ENCODE measurements at regions not wholly inside any gene's neighbourhood (a gene's known extent, or its start where the extent isn't known, plus 50 kb on each side); places are given as distances from the start of the nearest gene placed in this dataset.

- Mint-ChIP-seq H3K4me3 (no peak overlapping the region), H3K36me3 (ENCODE audit: low read depth) (no peaks in the 10 kb centered on the region), H3K9me3 (no peaks in the 10 kb centered on the region), H3K4me1 (no peaks in the 10 kb centered on the region), H3K27me3 (ENCODE audit: low read depth, poor library complexity) (no peaks in the 10 kb centered on the region), H3K27ac (no peak overlapping the region)
- no peak for DNase-seq
- TF ChIP-seq CTCF (IDR thresholded peaks at IDR 0.05) = no peak
Measured at GRCh38 chr2:155273323-155273722, 574.8 kb downstream of the KCNJ3 start.

GRCh38 chr2:155266583-155266982 lies 568.1 kb downstream of the KCNJ3 start:
- no peak overlapping the region for H3K4me3 Mint-ChIP-seq
- H3K36me3 Mint-ChIP-seq (ENCODE audit: low read depth) = no peaks in the 10 kb centered on the region
- no peaks in the 10 kb centered on the region for H3K9me3 Mint-ChIP-seq
- no peaks in the 10 kb centered on the region for H3K27me3 Mint-ChIP-seq (ENCODE audit: low read depth, poor library complexity)
- no peak for DNase-seq
- no peak for TF ChIP-seq CTCF (IDR thresholded peaks at IDR 0.05)
- no peak overlapping the region for H3K27ac Mint-ChIP-seq
- H3K4me1 Mint-ChIP-seq = no peaks in the 10 kb centered on the region

- no peaks in the 10 kb centered on the region for H3K9me3 Mint-ChIP-seq
- DNase-seq = no peak
- H3K27me3 Mint-ChIP-seq (ENCODE audit: low read depth, poor library complexity) = no peaks in the 10 kb centered on the region
- no peaks in the 10 kb centered on the region for H3K4me1 Mint-ChIP-seq
- TF ChIP-seq CTCF (IDR thresholded peaks at IDR 0.05) = no peak
- H3K27ac Mint-ChIP-seq = no peak overlapping the region
- no peak overlapping the region for H3K4me3 Mint-ChIP-seq
- no peaks in the 10 kb centered on the region for H3K36me3 Mint-ChIP-seq (ENCODE audit: low read depth)
Measured at GRCh38 chr2:155266109-155266508, 567.6 kb downstream of the KCNJ3 start.

GRCh38 chr2:155256803-155257202 lies 558.3 kb downstream of the KCNJ3 start:
- Mint-ChIP-seq H3K27ac (no peak overlapping the region), H3K9me3 (no peaks in the 10 kb centered on the region), H3K36me3 (ENCODE audit: low read depth) (no peaks in the 10 kb centered on the region), H3K4me3 (no peak overlapping the region), H3K27me3 (ENCODE audit: low read depth, poor library complexity) (no peaks in the 10 kb centered on the region), H3K4me1 (no peaks in the 10 kb centered on the region)
- no peak for DNase-seq
- no peak for TF ChIP-seq CTCF (IDR thresholded peaks at IDR 0.05)

- DNase-seq = no peak
- Mint-ChIP-seq H3K4me3 (no peak overlapping the region), H3K36me3 (ENCODE audit: low read depth) (no peaks in the 10 kb centered on the region), H3K27me3 (ENCODE audit: low read depth, poor library complexity) (no peaks in the 10 kb centered on the region), H3K9me3 (no peaks in the 10 kb centered on the region), H3K4me1 (no peaks in the 10 kb centered on the region), H3K27ac (no peak overlapping the region)
- TF ChIP-seq CTCF (IDR thresholded peaks at IDR 0.05) = peak; percentile 30
Measured at GRCh38 chr2:155250800-155251199, 552.3 kb downstream of the KCNJ3 start.

GRCh38 chr2:155240176-155240575 lies 541.7 kb downstream of the KCNJ3 start:
- TF ChIP-seq CTCF (IDR thresholded peaks at IDR 0.05) = no peak
- H3K27me3 Mint-ChIP-seq (ENCODE audit: low read depth, poor library complexity) = no peaks in the 10 kb centered on the region
- no peaks in the 10 kb centered on the region for H3K4me1 Mint-ChIP-seq
- no peak for DNase-seq
- H3K9me3 Mint-ChIP-seq = no peaks in the 10 kb centered on the region
- no peak overlapping the region for H3K4me3 Mint-ChIP-seq
- H3K36me3 Mint-ChIP-seq (ENCODE audit: low read depth) = no peaks in the 10 kb centered on the region
- no peak overlapping the region for H3K27ac Mint-ChIP-seq
